ENCODE measurements at regions not wholly inside any gene's neighbourhood (a gene's known extent, or its start where the extent isn't known, plus 50 kb on each side); places are given as distances from the start of the nearest gene placed in this dataset.
"Not testable (repeated sequence)": the region's sequence is repeated elsewhere in the genome, so short reads cannot be mapped to it uniquely, and the experiment has no call there.

- H3K4me1 Mint-ChIP-seq (ENCODE audit: low read depth), result no peaks in the 10 kb centered on the region
- no peaks in the 10 kb centered on the region for H3K36me3 Mint-ChIP-seq (ENCODE audit: low read depth)
- peaks cover 4% of the 10 kb centered on the region for H3K27me3 Mint-ChIP-seq
- intact Hi-C loops (cut with micrococcal nuclease), result no loop called here
- H3K27ac Mint-ChIP-seq, result no peak overlapping the region
- H3K4me3 Mint-ChIP-seq, result no peak overlapping the region
- H3K9me3 Mint-ChIP-seq, result peaks cover 21% of the 10 kb centered on the region
Observed at GRCh38 chr4:75422998-75423397, 91.2 kb downstream of the RCHY1 start.

GRCh38 chr4:75412746-75413145, 101.5 kb downstream of the RCHY1 start:
- no peak overlapping the region for H3K27ac Mint-ChIP-seq
- H3K4me3 Mint-ChIP-seq, result no peak overlapping the region
- peaks cover 9% of the 10 kb centered on the region for H3K9me3 Mint-ChIP-seq
- intact Hi-C loops (cut with micrococcal nuclease), result no loop called here
- H3K27me3 Mint-ChIP-seq, result no peaks in the 10 kb centered on the region
- no peaks in the 10 kb centered on the region for H3K4me1 Mint-ChIP-seq (ENCODE audit: low read depth)
- H3K36me3 Mint-ChIP-seq (ENCODE audit: low read depth), result no peaks in the 10 kb centered on the region

GRCh38 chr4:75398501-75398900, 115.7 kb downstream of the RCHY1 start:
- H3K36me3 Mint-ChIP-seq (ENCODE audit: low read depth), result no peaks in the 10 kb centered on the region
- H3K27ac Mint-ChIP-seq, result no peak overlapping the region
- intact Hi-C loops (cut with micrococcal nuclease), result no loop called here
- H3K4me1 Mint-ChIP-seq (ENCODE audit: low read depth), result no peaks in the 10 kb centered on the region
- no peaks in the 10 kb centered on the region for H3K27me3 Mint-ChIP-seq
- H3K9me3 Mint-ChIP-seq, result peaks cover 16% of the 10 kb centered on the region
- H3K4me3 Mint-ChIP-seq, result no peak overlapping the region

- Mint-ChIP-seq H3K9me3 (peaks cover 17% of the 10 kb centered on the region), H3K27me3 (no peaks in the 10 kb centered on the region), H3K4me1 (ENCODE audit: low read depth) (no peaks in the 10 kb centered on the region), H3K4me3 (no peak overlapping the region), H3K36me3 (ENCODE audit: low read depth) (no peaks in the 10 kb centered on the region), H3K27ac (no peak overlapping the region)
- intact Hi-C loops (cut with micrococcal nuclease), result no loop called here
Observed at GRCh38 chr4:75391489-75392166, 122.6 kb downstream of the RCHY1 start.

GRCh38 chr4:75386426-75386825, 127.8 kb downstream of the RCHY1 start:
- H3K27ac Mint-ChIP-seq; H3K27me3 Mint-ChIP-seq; H3K4me3 Mint-ChIP-seq; intact Hi-C loops (cut with micrococcal nuclease); H3K36me3 Mint-ChIP-seq (ENCODE audit: low read depth); H3K4me1 Mint-ChIP-seq (ENCODE audit: low read depth): not testable (repeated sequence)
- H3K9me3 Mint-ChIP-seq, result peaks cover 19% of the 10 kb centered on the region

- H3K36me3 Mint-ChIP-seq (ENCODE audit: low read depth), result no peaks in the 10 kb centered on the region
- H3K27me3 Mint-ChIP-seq, result no peaks in the 10 kb centered on the region
- H3K4me3 Mint-ChIP-seq, result no peak overlapping the region
- no peaks in the 10 kb centered on the region for H3K4me1 Mint-ChIP-seq (ENCODE audit: low read depth)
- H3K27ac Mint-ChIP-seq, result no peak overlapping the region
- intact Hi-C loops (cut with micrococcal nuclease), result no loop called here
- peaks cover 26% of the 10 kb centered on the region for H3K9me3 Mint-ChIP-seq
Observed at GRCh38 chr4:75385106-75385505, 129.1 kb downstream of the RCHY1 start.

- Mint-ChIP-seq H3K27me3 (no peaks in the 10 kb centered on the region), H3K27ac (no peak overlapping the region), H3K4me1 (ENCODE audit: low read depth) (no peaks in the 10 kb centered on the region), H3K4me3 (no peak overlapping the region), H3K36me3 (ENCODE audit: low read depth) (no peaks in the 10 kb centered on the region), H3K9me3 (peaks cover 30% of the 10 kb centered on the region)
- intact Hi-C loops (cut with micrococcal nuclease), result no loop called here
Observed at GRCh38 chr4:75376543-75376942, 137.7 kb downstream of the RCHY1 start.

- intact Hi-C loops (cut with micrococcal nuclease), result no loop called here
- H3K9me3 Mint-ChIP-seq, result no peaks in the 10 kb centered on the region
- H3K27me3 Mint-ChIP-seq, result no peaks in the 10 kb centered on the region
- no peaks in the 10 kb centered on the region for H3K4me1 Mint-ChIP-seq (ENCODE audit: low read depth)
- H3K4me3 Mint-ChIP-seq, result no peak overlapping the region
- H3K27ac Mint-ChIP-seq, result no peak overlapping the region
- H3K36me3 Mint-ChIP-seq (ENCODE audit: low read depth), result no peaks in the 10 kb centered on the region
Observed at GRCh38 chr4:75371915-75372314, 142.3 kb downstream of the RCHY1 start.

GRCh38 chr4:75370576-75370975, 143.6 kb downstream of the RCHY1 start:
- Mint-ChIP-seq H3K36me3 (ENCODE audit: low read depth) (no peaks in the 10 kb centered on the region), H3K27me3 (no peaks in the 10 kb centered on the region), H3K9me3 (no peaks in the 10 kb centered on the region), H3K4me3 (no peak overlapping the region), H3K4me1 (ENCODE audit: low read depth) (no peaks in the 10 kb centered on the region), H3K27ac (no peak overlapping the region)
- intact Hi-C loops (cut with micrococcal nuclease), result no loop called here

GRCh38 chr4:75345423-75345822, 168.8 kb downstream of the RCHY1 start:
- no peak overlapping the region for H3K27ac Mint-ChIP-seq
- H3K36me3 Mint-ChIP-seq (ENCODE audit: low read depth), result no peaks in the 10 kb centered on the region
- H3K4me1 Mint-ChIP-seq (ENCODE audit: low read depth), result no peaks in the 10 kb centered on the region
- no peaks in the 10 kb centered on the region for H3K9me3 Mint-ChIP-seq
- H3K27me3 Mint-ChIP-seq, result no peaks in the 10 kb centered on the region
- intact Hi-C loops (cut with micrococcal nuclease), result no loop called here
- H3K4me3 Mint-ChIP-seq, result no peak overlapping the region

- Mint-ChIP-seq H3K27me3 (no peaks in the 10 kb centered on the region), H3K4me1 (ENCODE audit: low read depth) (no peaks in the 10 kb centered on the region), H3K27ac (no peak overlapping the region), H3K4me3 (no peak overlapping the region), H3K36me3 (ENCODE audit: low read depth) (no peaks in the 10 kb centered on the region), H3K9me3 (no peaks in the 10 kb centered on the region)
- intact Hi-C loops (cut with micrococcal nuclease), result no loop called here
Observed at GRCh38 chr4:75344915-75345314, 169.3 kb downstream of the RCHY1 start.

GRCh38 chr4:75343333-75343732, 170.9 kb downstream of the RCHY1 start:
- Mint-ChIP-seq H3K4me3 (no peak overlapping the region), H3K9me3 (no peaks in the 10 kb centered on the region), H3K36me3 (ENCODE audit: low read depth) (no peaks in the 10 kb centered on the region), H3K27me3 (no peaks in the 10 kb centered on the region), H3K27ac (no peak overlapping the region), H3K4me1 (ENCODE audit: low read depth) (no peaks in the 10 kb centered on the region)
- intact Hi-C loops (cut with micrococcal nuclease), result no loop called here

- no peaks in the 10 kb centered on the region for H3K27me3 Mint-ChIP-seq
Observed at GRCh38 chr4:75340561-75340960, 173.6 kb downstream of the RCHY1 start.

GRCh38 chr4:75338352-75338880, 175.8 kb downstream of the RCHY1 start:
- Mint-ChIP-seq H3K9me3 (peaks cover 6% of the 10 kb centered on the region), H3K36me3 (ENCODE audit: low read depth) (no peaks in the 10 kb centered on the region), H3K27ac (no peak overlapping the region), H3K4me1 (ENCODE audit: low read depth) (no peaks in the 10 kb centered on the region), H3K27me3 (no peaks in the 10 kb centered on the region), H3K4me3 (no peak overlapping the region)
- intact Hi-C loops (cut with micrococcal nuclease), result no loop called here

More at GRCh38 chr4:75340561-75340960, 173.6 kb downstream of the RCHY1 start:
- Mint-ChIP-seq H3K27ac (no peak overlapping the region), H3K4me3 (no peak overlapping the region), H3K9me3 (no peaks in the 10 kb centered on the region), H3K4me1 (ENCODE audit: low read depth) (no peaks in the 10 kb centered on the region), H3K36me3 (ENCODE audit: low read depth) (no peaks in the 10 kb centered on the region)
- intact Hi-C loops (cut with micrococcal nuclease), result no loop called here

Data from dendritic cell treated with granulocyte-macrophage colony-stimulating factor and Interleukin-4, amounts not matched to agents 40 ng/mL and 50 ng/mL, for 4 days (primary cell).